ENCODE measurements at regions not wholly inside any gene's neighbourhood (a gene's known extent, or its start where the extent isn't known, plus 50 kb on each side); places are given as distances from the start of the nearest gene placed in this dataset.

DNA sequence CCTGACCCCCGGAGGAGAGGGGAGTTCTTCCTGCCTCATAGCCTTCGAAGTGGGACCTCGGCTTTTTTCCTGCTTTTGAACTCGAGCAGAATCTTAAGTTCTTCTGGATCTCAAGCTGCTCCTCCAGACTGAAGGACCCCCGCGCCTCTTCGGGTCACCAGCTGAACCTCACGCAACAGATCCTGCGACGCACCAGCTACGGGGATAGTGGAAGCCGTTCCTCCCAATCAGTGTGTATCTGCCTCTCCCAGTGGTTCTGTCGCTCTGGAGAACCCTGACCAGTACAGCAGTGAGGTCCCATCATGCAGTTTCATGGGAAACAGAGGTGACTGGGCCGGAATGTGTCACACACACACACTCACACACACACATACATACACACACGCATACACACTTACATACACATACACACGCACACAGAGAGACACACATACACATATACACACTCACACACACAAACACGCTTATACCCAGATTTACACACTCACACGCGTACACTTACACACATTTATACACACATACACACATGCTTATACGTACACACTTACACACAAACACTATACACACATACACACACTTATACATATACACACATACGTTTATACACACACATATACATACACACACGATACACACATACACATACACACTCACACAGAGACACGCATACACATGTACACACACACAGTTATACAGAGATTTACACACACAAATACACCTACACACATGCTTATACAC lies 170.0 kb downstream of the TTLL2 start:
- TF ChIP-seq, protein P1, sequence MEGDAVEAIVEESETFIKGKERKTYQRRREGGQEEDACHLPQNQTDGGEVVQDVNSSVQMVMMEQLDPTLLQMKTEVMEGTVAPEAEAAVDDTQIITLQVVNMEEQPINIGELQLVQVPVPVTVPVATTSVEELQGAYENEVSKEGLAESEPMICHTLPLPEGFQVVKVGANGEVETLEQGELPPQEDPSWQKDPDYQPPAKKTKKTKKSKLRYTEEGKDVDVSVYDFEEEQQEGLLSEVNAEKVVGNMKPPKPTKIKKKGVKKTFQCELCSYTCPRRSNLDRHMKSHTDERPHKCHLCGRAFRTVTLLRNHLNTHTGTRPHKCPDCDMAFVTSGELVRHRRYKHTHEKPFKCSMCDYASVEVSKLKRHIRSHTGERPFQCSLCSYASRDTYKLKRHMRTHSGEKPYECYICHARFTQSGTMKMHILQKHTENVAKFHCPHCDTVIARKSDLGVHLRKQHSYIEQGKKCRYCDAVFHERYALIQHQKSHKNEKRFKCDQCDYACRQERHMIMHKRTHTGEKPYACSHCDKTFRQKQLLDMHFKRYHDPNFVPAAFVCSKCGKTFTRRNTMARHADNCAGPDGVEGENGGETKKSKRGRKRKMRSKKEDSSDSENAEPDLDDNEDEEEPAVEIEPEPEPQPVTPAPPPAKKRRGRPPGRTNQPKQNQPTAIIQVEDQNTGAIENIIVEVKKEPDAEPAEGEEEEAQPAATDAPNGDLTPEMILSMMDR (IDR thresholded peaks at IDR 0.05; ENCODE audit: low read depth, low read length): no peak
- no peak for DNase-seq (ENCODE audit: low read depth, low spot score)
- H3K4me3 ChIP-seq (ENCODE audit: low read depth, low read length): no peak overlapping the region
- in situ Hi-C loops (cut with HindIII; ENCODE audit: low sequenced_read_pairs): no loop called here

DNA sequence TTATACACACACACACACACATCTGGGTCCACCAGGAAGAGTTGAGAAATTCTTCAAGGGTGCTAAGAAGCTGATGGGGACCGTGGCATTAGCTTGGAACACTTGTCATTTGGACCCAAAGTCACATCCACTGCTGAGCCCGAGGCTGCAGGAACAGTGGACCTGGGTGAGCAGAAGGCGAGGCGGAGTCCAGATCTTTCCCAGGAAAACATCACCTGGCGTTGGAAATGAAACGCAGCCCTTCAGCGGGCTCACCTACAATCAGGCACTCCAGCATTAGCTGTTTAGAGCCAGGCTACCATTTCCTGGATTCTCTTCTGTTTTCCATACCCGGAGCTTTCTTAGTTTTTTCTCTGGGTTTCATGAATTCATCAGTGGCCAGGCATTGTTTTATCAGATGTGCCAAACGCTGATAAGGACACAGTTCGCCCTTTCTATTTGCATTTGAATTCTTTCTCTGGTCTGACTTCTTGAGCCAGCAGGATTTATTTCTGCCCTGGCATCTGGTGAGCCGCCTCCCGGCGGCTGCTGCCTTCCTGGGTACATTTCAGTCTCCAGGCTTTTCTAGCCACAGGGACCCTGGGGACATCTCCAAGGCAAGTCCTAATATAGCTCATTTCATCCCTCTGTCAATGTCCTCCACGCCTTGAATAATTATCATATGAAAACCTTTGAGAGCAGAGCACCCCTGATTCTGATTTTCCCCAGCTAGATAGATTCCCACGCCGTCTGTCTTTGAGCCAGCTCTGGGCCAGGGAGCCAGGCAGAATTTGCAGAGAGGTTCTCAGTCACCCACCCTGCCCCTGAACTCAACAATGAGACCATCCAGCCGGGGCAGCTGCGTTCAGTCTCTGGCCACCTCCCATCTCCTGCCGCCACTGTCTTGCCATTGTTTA lies 170.9 kb downstream of the TTLL2 start:
- H3K4me3 ChIP-seq (ENCODE audit: low read depth, low read length): no peak overlapping the region
- in situ Hi-C loops (cut with HindIII; ENCODE audit: low sequenced_read_pairs): no loop called here
- no peak for DNase-seq (ENCODE audit: low read depth, low spot score)
- TF ChIP-seq, protein P1 (IDR thresholded peaks at IDR 0.05; ENCODE audit: low read depth, low read length): no peak

DNA sequence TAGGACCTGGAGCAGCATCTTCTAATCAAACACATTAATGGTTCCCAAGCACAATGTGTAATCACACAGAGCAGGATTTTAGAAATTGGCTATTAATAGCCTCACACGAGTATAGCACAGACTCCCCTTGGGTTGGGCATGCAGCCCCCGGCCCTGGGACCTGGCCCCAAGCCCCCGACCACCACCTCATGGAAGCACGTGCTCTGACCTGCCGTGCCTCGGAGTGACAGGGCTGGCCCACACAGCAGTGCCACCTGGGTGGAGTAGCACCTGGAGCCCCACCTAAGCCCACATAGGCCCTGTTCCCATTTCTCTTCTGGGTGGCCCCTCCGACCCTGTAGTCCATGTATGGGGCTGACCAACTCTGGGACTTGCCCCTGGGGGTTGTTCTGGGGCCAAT lies 171.8 kb downstream of the TTLL2 start:
- in situ Hi-C loops (cut with HindIII; ENCODE audit: low sequenced_read_pairs): no loop called here
- TF ChIP-seq, protein P1 (IDR thresholded peaks at IDR 0.05; ENCODE audit: low read depth, low read length): no peak
- no peak for DNase-seq (ENCODE audit: low read depth, low spot score)
- H3K4me3 ChIP-seq (ENCODE audit: low read depth, low read length): no peak overlapping the region

DNA sequence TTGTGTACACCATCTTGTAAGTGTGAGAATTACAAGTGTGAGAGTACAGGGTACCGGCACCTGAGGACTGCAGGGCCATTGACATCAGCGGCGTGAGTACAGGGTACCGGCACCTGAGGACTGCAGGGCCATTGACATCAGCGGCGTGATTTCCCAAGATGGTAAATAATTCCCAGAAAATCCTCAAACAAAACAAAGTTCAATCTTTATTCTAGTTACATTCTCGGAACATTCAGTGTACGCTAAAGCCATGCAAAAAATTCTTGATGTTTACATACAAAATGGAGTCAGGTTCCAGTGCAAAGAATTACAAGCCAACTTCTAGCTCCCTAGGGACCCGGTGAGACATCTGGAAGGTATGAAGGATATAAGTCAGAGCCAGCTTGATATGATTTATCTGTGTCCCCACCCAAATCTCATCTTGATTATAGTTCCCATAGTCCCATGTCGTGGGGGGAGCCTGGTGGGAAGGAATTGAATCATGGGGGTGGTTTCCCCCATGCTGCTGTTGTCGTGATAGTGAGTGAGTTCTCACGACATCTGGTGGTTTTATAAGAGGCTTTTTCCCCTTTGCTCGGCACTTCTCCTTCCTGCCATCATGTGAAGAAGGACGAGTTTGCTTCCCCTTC lies 172.7 kb downstream of the TTLL2 start:
- DNase-seq (ENCODE audit: low read depth, low spot score): no peak
- in situ Hi-C loops (cut with HindIII; ENCODE audit: low sequenced_read_pairs): no loop called here
- no peak overlapping the region for H3K4me3 ChIP-seq (ENCODE audit: low read depth, low read length)
- TF ChIP-seq, protein P1 (IDR thresholded peaks at IDR 0.05; ENCODE audit: low read depth, low read length): no peak

DNA sequence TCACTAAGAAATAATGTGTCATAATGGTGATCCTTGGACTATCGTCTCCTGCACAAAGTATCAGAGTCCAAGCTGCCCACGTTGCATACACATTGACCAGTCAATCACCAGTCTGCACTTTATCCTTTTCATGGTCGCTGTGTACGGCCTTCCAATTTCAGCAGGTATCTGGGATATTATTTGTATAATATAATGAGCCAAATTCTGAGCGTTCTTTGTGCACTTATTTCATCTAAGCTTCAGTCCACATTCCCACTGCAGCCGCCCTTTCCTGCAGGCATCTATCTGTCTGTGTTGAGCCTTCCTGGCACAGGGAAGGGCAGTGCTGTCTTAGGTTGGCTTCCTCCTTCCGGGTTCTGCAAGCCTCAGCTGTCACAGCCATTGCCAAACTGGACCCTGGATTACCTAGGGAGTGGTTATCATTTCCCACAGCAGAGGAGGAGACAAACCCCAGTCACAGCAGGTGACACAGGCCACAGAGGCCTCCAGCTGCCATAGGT lies 174.3 kb downstream of the TTLL2 start:
- DNase-seq (ENCODE audit: low read depth, low spot score): no peak
- TF ChIP-seq, protein P1 (IDR thresholded peaks at IDR 0.05; ENCODE audit: low read depth, low read length): no peak
- H3K4me3 ChIP-seq (ENCODE audit: low read depth, low read length): no peak overlapping the region
- in situ Hi-C loops (cut with HindIII; ENCODE audit: low sequenced_read_pairs): no loop called here

DNA sequence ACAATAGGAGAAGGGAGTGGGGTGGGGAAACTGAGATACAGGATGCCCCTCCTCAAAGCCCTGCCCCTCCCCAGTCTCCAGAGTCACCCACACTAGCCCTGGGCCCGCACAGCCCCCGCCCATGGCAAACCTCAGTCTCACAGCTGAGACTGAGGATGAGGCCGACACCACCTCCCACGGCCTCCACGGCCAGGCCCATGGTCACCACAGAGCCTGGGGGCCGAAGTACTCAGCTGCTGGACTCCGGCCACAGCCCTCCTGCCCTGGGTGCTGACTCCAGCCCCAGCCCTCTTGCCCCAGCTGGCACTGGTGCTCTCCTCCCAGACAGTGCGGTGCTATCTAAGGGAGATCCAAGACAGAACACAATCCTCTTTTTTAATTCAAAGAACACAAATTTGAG lies 176.1 kb downstream of the TTLL2 start:
- TF ChIP-seq, protein P1 (IDR thresholded peaks at IDR 0.05; ENCODE audit: low read depth, low read length): no peak
- H3K4me3 ChIP-seq (ENCODE audit: low read depth, low read length): no peak overlapping the region
- no peak for DNase-seq (ENCODE audit: low read depth, low spot score)
- in situ Hi-C loops (cut with HindIII; ENCODE audit: low sequenced_read_pairs): no loop called here
